ENCODE measurements at regions not wholly inside any gene's neighbourhood (a gene's known extent, or its start where the extent isn't known, plus 50 kb on each side); places are given as distances from the start of the nearest gene placed in this dataset.

GRCh38 chr6:140773276-140773675 is 1359.4 kb upstream of the GJE1 start:
- TF ChIP-seq CTCF (IDR thresholded peaks at IDR 0.05; ENCODE audit: insufficient read depth, low read length, poor library complexity, severe bottlenecking) (no peak), EZH2phosphoT487 (conservative IDR thresholded peaks at IDR 0.05; ENCODE audit: low read length) (no peak)
